HG02623 (cell line): ENCODE measurements at regions not wholly inside any gene's neighbourhood (a gene's known extent, or its start where the extent isn't known, plus 50 kb on each side); places are given as distances from the start of the nearest gene placed in this dataset.
"Not testable (repeated sequence)": the region's sequence is repeated elsewhere in the genome, so short reads cannot be mapped to it uniquely, and the experiment has no call there.

Experiments used
- ATAC-seq: cut with Tn5 transposase; IDR thresholded peaks from one replicate; pipeline ENCODE4 v1.9.1; 2021; ENCODE audit warnings: moderate library complexity; ENCODE audit not compliant: unreplicated experiment

DNA sequence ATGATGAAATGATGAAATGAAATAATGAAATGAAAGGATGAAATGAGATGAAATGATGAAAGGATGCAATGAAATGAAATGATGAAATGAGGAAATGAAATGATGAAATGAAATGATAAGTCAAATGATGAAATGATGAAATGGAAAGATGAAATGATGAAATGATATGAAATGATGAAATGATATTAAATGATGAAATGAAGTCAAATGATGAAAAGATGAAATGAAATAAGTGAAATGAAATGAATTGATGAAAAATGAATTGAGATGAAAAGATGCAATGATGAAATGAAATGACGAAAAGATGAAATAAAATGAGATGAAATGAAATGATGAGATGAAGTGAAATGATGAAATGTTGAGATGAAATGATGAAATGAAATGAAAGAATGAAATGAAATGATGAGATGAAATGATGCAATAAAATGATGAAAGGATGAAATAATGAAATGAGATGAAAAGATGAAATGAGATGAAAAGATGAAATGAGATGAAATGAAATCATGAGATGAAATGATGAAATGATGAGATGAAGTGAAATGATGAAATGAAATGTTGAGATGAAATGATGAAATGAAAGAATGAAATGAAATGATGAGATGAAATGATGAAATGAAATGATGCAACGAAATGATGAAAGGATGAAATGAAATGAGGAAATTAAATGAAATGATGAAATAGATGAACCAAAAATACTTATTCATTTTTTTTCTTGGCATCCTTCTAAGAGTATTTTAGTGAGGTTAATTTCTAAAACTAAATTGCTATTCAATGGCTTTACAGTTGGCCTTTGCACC lies 139.8 kb upstream of the ERV3-1 start:
- ATAC-seq: not testable (repeated sequence)

DNA sequence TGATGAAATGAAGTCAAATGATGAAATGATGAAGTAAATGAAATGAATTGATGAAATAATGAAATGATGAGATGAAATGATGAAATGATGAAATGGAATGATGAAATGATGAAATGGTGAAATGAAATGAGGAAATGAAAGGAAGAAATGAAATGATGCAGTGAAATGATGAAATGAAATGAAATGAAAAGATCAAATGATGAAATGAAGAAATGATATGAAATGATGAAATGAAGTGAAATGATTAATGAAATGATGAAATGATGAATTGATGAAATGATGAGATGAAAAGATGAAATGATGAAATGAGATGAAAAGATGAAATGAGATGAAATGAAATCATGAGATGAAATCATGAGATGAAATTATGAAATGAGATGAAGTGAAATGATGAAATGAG lies 139.2 kb upstream of the ERV3-1 start:
- ATAC-seq: not testable (repeated sequence)

- ATAC-seq: not testable (repeated sequence)
Observed at GRCh38 chr7:65145008-65145407, 138.5 kb upstream of the ERV3-1 start.

DNA sequence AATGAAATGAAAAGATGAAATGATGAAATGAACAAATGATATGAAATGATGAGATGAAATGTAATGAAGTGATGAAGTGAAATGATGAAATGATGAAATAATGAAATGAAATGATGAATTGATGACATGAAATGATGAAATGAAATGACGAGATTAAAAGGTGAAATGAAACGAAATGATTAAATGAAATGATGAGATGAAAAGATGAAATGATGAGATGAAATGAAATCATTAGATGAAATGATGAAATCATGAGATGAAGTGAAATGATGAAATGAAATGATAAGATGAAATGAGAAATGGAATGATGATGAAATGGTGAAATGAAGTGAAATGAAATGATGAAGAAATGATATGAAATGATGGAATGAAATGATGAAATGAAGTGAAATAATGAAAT lies 138.1 kb upstream of the ERV3-1 start:
- ATAC-seq: not testable (repeated sequence)

DNA sequence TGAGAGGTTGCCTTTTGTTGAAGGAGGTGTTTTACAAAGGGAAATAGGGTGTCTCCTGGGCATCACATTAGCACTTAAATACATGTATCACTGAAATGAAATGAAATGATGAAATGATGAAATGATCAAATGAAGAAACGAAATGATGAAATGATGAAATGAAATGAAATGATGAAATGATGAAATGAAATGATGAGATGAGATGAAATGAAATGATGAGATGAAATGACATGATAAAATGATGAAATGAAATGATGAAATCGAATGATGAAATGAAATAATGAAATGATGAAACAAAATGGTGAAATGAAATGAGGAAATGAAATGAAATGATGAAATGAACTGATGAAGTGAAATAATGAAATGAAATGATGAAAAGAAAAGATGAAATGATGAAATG lies 137.6 kb upstream of the ERV3-1 start:
- ATAC-seq: not testable (repeated sequence)

GRCh38 chr7:65141894-65142293 lies 135.4 kb upstream of the ERV3-1 start:
- not testable (repeated sequence) for ATAC-seq

- ATAC-seq: not testable (repeated sequence)
Observed at GRCh38 chr7:65141405-65141778, 134.9 kb upstream of the ERV3-1 start.

- not testable (repeated sequence) for ATAC-seq
Observed at GRCh38 chr7:65140543-65141404, 134.3 kb upstream of the ERV3-1 start.

DNA sequence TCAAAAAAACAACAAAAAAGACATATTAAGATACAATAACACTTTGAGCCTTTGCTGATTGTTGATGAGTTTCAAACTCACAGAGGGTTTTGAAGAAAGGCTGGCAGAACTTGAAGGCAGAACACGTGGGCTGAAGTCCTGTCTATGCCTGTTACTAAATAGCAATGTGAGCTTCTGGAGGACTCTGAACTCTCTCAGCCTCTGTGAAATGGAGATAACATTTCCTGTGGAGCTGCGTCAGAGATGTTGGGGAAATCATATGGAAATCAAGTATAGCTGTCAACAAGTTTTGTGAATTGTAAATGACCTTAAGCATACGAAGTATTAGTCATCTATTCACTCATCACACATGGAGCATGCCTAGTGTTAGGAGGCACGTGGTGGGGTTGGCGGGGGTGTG lies 130.4 kb upstream of the ERV3-1 start:
- not testable (repeated sequence) for ATAC-seq

DNA sequence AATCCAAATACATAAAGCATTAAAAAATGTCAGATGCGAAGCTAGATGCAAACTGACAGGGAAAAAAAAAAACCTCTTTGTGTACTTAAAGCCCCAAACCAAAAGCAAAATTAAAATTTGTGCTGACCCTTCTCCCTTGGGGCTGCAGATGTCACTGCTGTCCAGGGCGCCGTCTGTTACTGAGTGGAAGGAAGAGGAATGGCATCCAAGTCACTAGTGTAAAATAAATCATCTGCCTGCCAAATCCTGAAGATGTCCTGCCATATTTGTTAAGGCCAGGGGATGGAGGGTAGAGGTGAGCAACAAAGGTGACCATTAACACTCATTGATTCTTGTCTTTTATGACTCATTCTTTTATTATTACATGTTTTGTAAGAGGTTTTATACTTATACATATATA lies 126.6 kb upstream of the ERV3-1 start:
- not testable (repeated sequence) for ATAC-seq

DNA sequence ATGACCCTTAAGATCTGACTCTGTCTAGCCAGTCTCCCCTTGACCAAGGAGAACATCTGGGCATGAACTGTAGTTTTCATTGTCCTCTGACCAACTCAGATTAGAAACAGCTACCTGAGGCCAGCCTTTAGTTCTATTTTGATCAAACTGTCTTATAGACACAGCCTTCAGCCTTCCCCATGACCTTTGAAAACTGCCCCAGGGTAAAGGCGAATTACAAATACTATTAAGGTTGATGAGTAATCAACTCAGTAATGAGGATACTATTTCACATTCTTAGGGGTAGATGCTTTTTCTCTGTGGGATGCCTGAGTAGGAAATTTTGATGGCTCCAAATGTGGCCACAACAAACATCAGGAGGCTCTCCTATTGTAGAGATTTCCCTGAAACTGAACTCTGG lies 125.8 kb upstream of the ERV3-1 start:
- not testable (repeated sequence) for ATAC-seq

DNA sequence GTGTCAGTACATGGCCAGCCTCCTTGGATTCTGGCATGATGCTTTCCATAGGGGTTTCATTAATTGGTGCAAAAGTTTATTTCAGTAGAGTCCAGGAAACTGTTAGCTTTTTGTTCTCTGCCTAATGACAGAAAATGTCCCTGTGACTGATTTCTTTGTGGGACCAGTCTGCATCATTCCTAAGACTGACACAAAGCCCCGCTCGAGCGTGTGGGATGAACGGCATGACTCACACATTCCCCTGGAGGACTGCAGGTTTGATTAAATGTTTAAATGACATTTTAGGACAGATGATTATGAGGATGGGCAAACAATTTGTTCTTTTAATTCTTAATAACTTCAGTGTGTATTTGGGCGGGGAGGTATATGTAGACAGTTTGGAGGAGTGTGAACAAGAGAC lies 120.9 kb upstream of the ERV3-1 start:
- ATAC-seq: not testable (repeated sequence)

DNA sequence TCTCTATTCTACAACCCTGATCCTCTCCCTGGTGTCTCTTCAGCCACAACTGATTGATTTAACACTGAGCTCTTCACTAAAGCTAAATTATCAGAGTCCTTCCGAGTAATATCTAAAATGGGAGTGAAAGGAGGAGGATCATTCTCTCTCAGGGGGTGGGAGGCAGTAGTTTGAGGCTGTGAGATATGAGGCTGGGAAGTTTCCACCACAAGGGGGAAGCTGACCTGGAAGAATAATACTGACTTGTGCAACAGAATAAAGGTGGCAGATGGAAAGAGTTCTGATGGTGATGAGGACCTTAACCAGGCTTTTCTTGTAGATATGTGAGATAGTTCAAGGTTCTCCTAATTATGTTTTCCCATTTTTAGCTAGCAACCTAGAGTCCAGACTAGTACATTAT lies 118.1 kb upstream of the ERV3-1 start:
- not testable (repeated sequence) for ATAC-seq

DNA sequence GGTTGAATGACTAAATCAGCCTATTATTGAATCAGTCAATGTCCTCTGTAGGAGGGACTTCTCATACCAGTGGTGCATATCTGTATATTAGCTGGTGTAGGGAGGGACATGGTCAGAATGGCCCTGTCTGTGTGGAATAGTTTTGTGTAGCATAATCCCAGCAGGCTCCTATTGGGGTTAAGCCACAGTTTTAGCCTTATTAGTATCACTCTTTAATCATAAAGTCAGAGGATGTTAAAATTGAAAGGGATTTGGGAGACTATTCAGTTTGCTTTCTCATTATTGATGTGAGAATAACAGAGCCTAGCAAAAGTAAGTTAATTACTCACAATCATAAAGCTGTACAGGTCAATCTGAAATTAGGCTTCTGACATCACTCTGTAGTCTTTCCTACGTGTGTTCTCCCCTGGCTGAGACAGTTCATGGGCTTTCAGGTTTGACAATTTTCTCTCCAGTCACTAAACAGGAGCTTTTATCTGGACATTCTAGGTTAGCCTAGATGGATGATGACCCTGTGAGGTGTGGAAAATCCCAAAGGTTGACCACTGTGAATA lies 99.2 kb upstream of the ERV3-1 start:
- ATAC-seq: peak; percentile 41

DNA sequence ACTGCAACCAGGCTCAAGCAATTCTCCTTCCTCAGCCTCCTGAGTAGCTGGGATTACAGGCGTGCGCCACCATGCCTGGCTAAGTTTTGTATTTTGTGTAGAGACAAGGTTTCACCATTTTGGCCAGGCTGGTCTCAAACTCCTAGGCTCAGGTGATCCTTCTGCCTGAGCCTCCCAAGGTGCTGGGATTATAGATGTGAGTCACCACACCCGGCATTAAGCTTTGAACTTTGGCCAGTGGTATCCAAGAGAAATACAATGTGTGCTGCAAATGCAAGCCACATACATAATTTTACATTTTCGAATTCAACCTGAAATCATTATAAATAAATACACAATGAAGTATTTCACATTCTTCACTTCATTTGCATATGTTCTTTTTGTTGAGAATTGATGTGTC lies 94.0 kb upstream of the ERV3-1 start:
- not testable (repeated sequence) for ATAC-seq

DNA sequence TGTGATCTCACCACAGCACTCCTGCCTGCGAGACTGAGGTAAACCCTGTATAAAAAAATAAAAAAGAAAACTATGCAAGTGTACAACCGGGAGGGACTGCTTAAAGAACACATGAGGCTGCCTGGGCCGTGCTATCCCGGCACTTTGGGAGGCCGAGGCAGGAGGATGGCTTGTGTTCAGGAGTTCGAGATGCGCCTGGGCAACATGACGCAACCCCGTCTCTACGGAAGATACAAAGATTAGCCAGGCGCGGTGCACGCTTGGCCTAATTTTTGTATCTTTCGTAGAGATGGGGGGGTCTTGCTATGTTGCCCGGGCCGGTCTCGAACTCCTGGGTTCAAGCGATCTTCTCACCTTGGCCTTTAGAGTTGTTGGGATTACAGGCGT lies 75.2 kb upstream of the ERV3-1 start:
- ATAC-seq: not testable (repeated sequence)

- ATAC-seq: peak; percentile 100
Observed at GRCh38 chr7:65080799-65081668, 74.5 kb upstream of the ERV3-1 start.

DNA sequence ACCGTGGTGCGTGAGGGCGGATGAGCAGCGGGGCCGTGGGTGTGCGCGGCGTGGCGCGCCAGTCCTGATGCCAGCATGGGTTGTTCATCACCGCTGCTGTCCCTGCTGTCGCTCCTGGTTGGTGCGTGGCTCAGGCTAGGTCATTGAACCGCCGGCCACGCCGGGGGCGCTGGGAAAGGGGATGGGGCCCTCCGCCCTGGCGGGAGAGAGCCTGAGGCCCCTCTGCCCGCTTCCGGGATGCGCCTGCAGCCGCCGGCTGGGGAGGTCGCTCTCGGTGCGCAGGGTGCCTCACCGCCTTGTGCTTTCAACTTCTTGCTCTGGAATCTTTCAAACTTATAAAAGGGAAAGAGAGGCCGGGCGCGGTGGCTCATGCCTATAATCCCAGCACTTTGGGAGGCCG lies 68.5 kb upstream of the ERV3-1 start:
- not testable (repeated sequence) for ATAC-seq

GRCh38 chr7:65073160-65073559 lies 66.7 kb upstream of the ERV3-1 start:
- ATAC-seq: not testable (repeated sequence)

- ATAC-seq: not testable (repeated sequence)
Observed at GRCh38 chr7:65071854-65072431, 65.5 kb upstream of the ERV3-1 start.
